A549 (cell line): ENCODE measurements at regions not wholly inside any gene's neighbourhood (a gene's known extent, or its start where the extent isn't known, plus 50 kb on each side); places are given as distances from the start of the nearest gene placed in this dataset.

Experiments used
- ATAC-seq, 2 experiments: fragments of 200-7000 bp in 1 of 2; fragments of >200 bp in 1 of 2; cut with Nextera tagmentation in 1 of 2; cut with Tn5 transposase in 1 of 2; 3 replicates each; pipeline versions ENCODE4 v1.8.0 to v1.9.1; 2018 to 2020; ENCODE audit warnings: mild to moderate bottlenecking in 1 of 2, moderate library complexity in 1 of 2
- CTCF ChIA-PET: fragments of 300-600 bp; sonication (Branson Sonifier 250); formaldehyde crosslinking; extraction: SDS; loops from one replicate; lab custom pipeline; 2021; ENCODE audit warnings: antibody characterized with exemption, inconsistent platforms; lab: Yijun Ruan, JAX
- POLR2A ChIA-PET: fragments of 350-600 bp; formaldehyde crosslinking; extraction: SDS; loops from one replicate; lab custom pipeline; 2021; ENCODE audit warnings: antibody characterized with exemption, inconsistent platforms; lab: Yijun Ruan, JAX
- DNase-seq, 2 experiments: peaks; one replicate each; pipeline versions ENCODE4 v3.0.0 to v3.0.0-alpha.2; 2011 to 2016; ENCODE audit warnings: low read depth in 1 of 2, low spot score in 1 of 2
- FAIRE-seq: peaks from 2 replicates; lab custom pipeline; 2011; peaks lifted over from hg19 to GRCh38; lab: Jason Lieb, UNC
- H3K27ac ChIP-seq, 2 experiments: fragments of >200 bp; sonication (Bioruptor Twin); formaldehyde crosslinking; 3 replicates each; pipeline ENCODE4 v1.5.1; 2016 to 2017
- H3K4me1 ChIP-seq: fragments of >200 bp; sonication (Bioruptor Twin); formaldehyde crosslinking; 3 replicates; pipeline ENCODE4 v1.6.1; 2016
- H3K4me2 ChIP-seq: fragments of >200 bp; sonication (Bioruptor Twin); formaldehyde crosslinking; 3 replicates; pipeline ENCODE4 v1.6.1; 2016
- H3K4me3 ChIP-seq: fragments of >200 bp; sonication (Bioruptor Twin); formaldehyde crosslinking; 3 replicates; pipeline ENCODE4 v1.5.1; 2016
- H3K9me3 ChIP-seq: fragments of >200 bp; sonication (Bioruptor Twin); formaldehyde crosslinking; 3 replicates; pipeline ENCODE4 v1.6.1; 2016
- ATOH8 ChIP-seq: fragments of 250-450 bp; sonication (Bioruptor Pico); IDR thresholded peaks from 2 replicates; pipeline ENCODE4 v1.5.0; 2020; ENCODE audit warnings: low read depth, mild to moderate bottlenecking, moderate library complexity
- BHLHE40 ChIP-seq: IDR thresholded peaks from 2 replicates; pipeline ENCODE4 v1.6.1; 2012; ENCODE audit warnings: low read depth, low read length, inconsistent platforms
- CBX2 ChIP-seq: fragments of 200-600 bp; sonication (generic); IDR thresholded peaks from 2 replicates; pipeline ENCODE4 v1.6.1; 2016; ENCODE audit warnings: low read depth, mild to moderate bottlenecking, borderline replicate concordance
- CEBPB ChIP-seq, 2 experiments: fragments of >200 bp in 1 of 2; sonication (Bioruptor Twin) in 1 of 2; formaldehyde crosslinking in 1 of 2; IDR thresholded peaks; 2 replicates each; pipeline ENCODE4 v1.6.1; 2012 to 2016
- CHD2 ChIP-seq: fragments of 150-350 bp; IDR thresholded peaks from 2 replicates; pipeline ENCODE4 v1.6.1; 2014; ENCODE audit warnings: low read length; ENCODE audit not compliant: partially characterized antibody
- E2F6 ChIP-seq: IDR thresholded peaks from 2 replicates; pipeline ENCODE4 v1.6.1; 2012; ENCODE audit warnings: low read depth, borderline replicate concordance
- FOSB ChIP-seq: fragments of 250-450 bp; sonication (Bioruptor Pico); IDR thresholded peaks from 2 replicates; pipeline ENCODE4 v1.5.0; 2020; ENCODE audit warnings: mild to moderate bottlenecking, moderate library complexity
- FOSL2 ChIP-seq, 2 experiments: fragments of 450-650 bp in 1 of 2; fragments of >200 bp in 1 of 2; sonication (Bioruptor Twin) in 1 of 2; formaldehyde crosslinking; IDR thresholded peaks; 2 replicates each; pipeline versions ENCODE4 v1.5.0 to v1.6.1; 2016 to 2020; ENCODE audit warnings: mild to moderate bottlenecking in 1 of 2, moderate library complexity in 1 of 2
- HES2 ChIP-seq: fragments of >200 bp; sonication (Bioruptor Twin); formaldehyde crosslinking; IDR thresholded peaks from 2 replicates; pipeline ENCODE4 v1.6.1; 2016
- JUN ChIP-seq, 2 experiments: fragments of >200 bp; sonication (Bioruptor Twin); formaldehyde crosslinking; IDR thresholded peaks; 2 replicates in 1 of 2; 3 replicates in 1 of 2; pipeline ENCODE4 v1.6.1; 2016 to 2017
- JUNB ChIP-seq: fragments of >200 bp; sonication (Bioruptor Twin); formaldehyde crosslinking; IDR thresholded peaks from 2 replicates; pipeline ENCODE4 v1.6.1; 2016
- MAX ChIP-seq: IDR thresholded peaks from 2 replicates; pipeline ENCODE4 v1.6.1; 2012
- MYC ChIP-seq: IDR thresholded peaks from 2 replicates; pipeline ENCODE4 v1.6.1; 2012; ENCODE audit warnings: mild to moderate bottlenecking, inconsistent platforms, low read length, improper control_type of control experiment, borderline replicate concordance
- NR3C1 ChIP-seq: fragments of >200 bp; sonication (Bioruptor Twin); formaldehyde crosslinking; IDR thresholded peaks from 3 replicates; pipeline ENCODE4 v1.6.1; 2017
- PBX3 ChIP-seq: IDR thresholded peaks from 2 replicates; pipeline ENCODE4 v1.6.1; 2012
- PHF8 ChIP-seq: fragments of 200-600 bp; sonication (generic); IDR thresholded peaks from 2 replicates; pipeline ENCODE4 v1.6.1; 2016; ENCODE audit warnings: low read depth, mild to moderate bottlenecking, antibody characterized with exemption, moderate library complexity, borderline replicate concordance
- POLR2AphosphoS2 ChIP-seq: conservative IDR thresholded peaks from 2 replicates; pipeline ENCODE4 v1.6.1; 2012; ENCODE audit warnings: low read length, improper control_type of control experiment, inconsistent platforms
- SMC3 ChIP-seq: fragments of >200 bp; sonication (Bioruptor Twin); formaldehyde crosslinking; IDR thresholded peaks from 3 replicates; pipeline ENCODE4 v1.6.1; 2018; ENCODE audit warnings: inconsistent platforms
- ZC3H11A ChIP-seq: fragments of 450-650 bp; IDR thresholded peaks from 2 replicates; pipeline ENCODE4 v1.6.1; 2014; ENCODE audit warnings: antibody characterized with exemption, mild to moderate bottlenecking
- WGBS: methylation state at CpG from one replicate; pipeline ENCODE4 v1.1.6; 2017; ENCODE audit errors: missing lambda C conversion rate; 5-methylcytosine and 5-hydroxymethylcytosine counted together

- no peak overlapping the region for H3K4me3 ChIP-seq
- H3K4me2 ChIP-seq = no peak overlapping the region
- ChIA-PET POLR2A (no interaction called here), CTCF (interaction anchor here (0.7 to 1.1 kb wide), 2 partner anchors 23 to 99 kb away, joined by 3 to 4 read pairs; no protein-coding TSS in a partner anchor)
- DNase-seq = no peak
- H3K27ac ChIP-seq = no peak overlapping the region
- H3K4me1 ChIP-seq = no peaks in the 10 kb centered on the region
- FAIRE-seq = no peak
- no peaks in the 10 kb centered on the region for H3K9me3 ChIP-seq
- TF ChIP-seq NR3C1 = no peak
- ATAC-seq = no peak
- 24% methylated on average over 6 of the region's 6 CpGs for WGBS
Observed at GRCh38 chr15:88725305-88726210, 77.7 kb upstream of the ACAN start.

GRCh38 chr15:88727439-88727838 is 75.8 kb upstream of the ACAN start:
- no peak overlapping the region for H3K4me2 ChIP-seq
- no peak for TF ChIP-seq PBX3
- TF ChIP-seq MAX = no peak
- no peak for TF ChIP-seq CBX2
- TF ChIP-seq JUN (IDR thresholded peaks at IDR 0.05) = no peak
- no peak for TF ChIP-seq FOSL2 (IDR thresholded peaks at IDR 0.05)
- no peak for TF ChIP-seq FOSL2 (CRISPR knock-in tag; IDR thresholded peaks at IDR 0.05)
- TF ChIP-seq ATOH8 (CRISPR knock-in tag) = no peak
- TF ChIP-seq FOSB (CRISPR knock-in tag) = no peak
- no peak for TF ChIP-seq CHD2
- no peak for TF ChIP-seq JUNB
- TF ChIP-seq HES2 = no peak
- no peak for TF ChIP-seq MYC
- TF ChIP-seq ZC3H11A = no peak
- TF ChIP-seq BHLHE40 = no peak
- no peak for TF ChIP-seq PHF8
- TF ChIP-seq SMC3 = no peak
- TF ChIP-seq E2F6 = no peak
- TF ChIP-seq, all 56 proteins: peak for 0
- H3K4me1 ChIP-seq = no peaks in the 10 kb centered on the region
- DNase-seq (no peak), FAIRE-seq (no peak), ATAC-seq (peak; percentile 53 to 62; a peak in 5 of 6 replicates)
- CTCF ChIA-PET = interaction anchor here (1.4 kb wide), 1 partner anchor 11 kb away, joined by 4 read pairs; no protein-coding TSS in a partner anchor
- H3K27ac ChIP-seq = no peak overlapping the region
- 3% methylated on average over 5 of the region's 5 CpGs for WGBS
- H3K9me3 ChIP-seq = no peaks in the 10 kb centered on the region
- no peak overlapping the region for H3K4me3 ChIP-seq
- POLR2A ChIA-PET = no interaction called here

- Histone ChIP-seq H3K27ac (no peak overlapping the region), H3K4me2 (no peak overlapping the region), H3K9me3 (peaks cover 7% of the 10 kb centered on the region; the same call in 1 of the 3 replicates), H3K4me1 (no peaks in the 10 kb centered on the region), H3K4me3 (no peak overlapping the region)
- DNase-seq (no peak), FAIRE-seq (no peak), ATAC-seq (peak; percentile 37 to 41; a peak in 4 of 6 replicates)
- ChIA-PET POLR2A (no interaction called here), CTCF (interaction anchor here (0.6 to 1.4 kb wide), 3 partner anchors 9 to 328 kb away, joined by 3 to 4 read pairs (median 4); no protein-coding TSS in a partner anchor)
- WGBS = 21% methylated on average over 2 of the region's 2 CpGs
- TF ChIP-seq POLR2AphosphoS2 = no peak
- TF ChIP-seq CEBPB (IDR thresholded peaks at IDR 0.05) = no peak
Observed at GRCh38 chr15:88729581-88729980, 73.7 kb upstream of the ACAN start.
